Activated naive CD4-positive, alpha-beta T cell treated with anti-CD3 and anti-CD28 coated beads for 36 hours (primary cell): ENCODE measurements at regions not wholly inside any gene's neighbourhood (a gene's known extent, or its start where the extent isn't known, plus 50 kb on each side); places are given as distances from the start of the nearest gene placed in this dataset.

Experiments used
- CTCF ChIA-PET: fragments of 350-600 bp; sonication (Branson Sonifier 250); formaldehyde crosslinking; loops from one replicate; lab custom pipeline; 2021; ENCODE audit warnings: antibody characterized with exemption; lab: Charles Lee
- DNase-seq: peaks from one replicate; pipeline ENCODE4 v3.0.0-alpha.2; 2020
- H3K27ac Mint-ChIP-seq: one replicate; pipeline ENCODE4 v1.8.0; 2021; ENCODE audit warnings: mild to moderate bottlenecking, mixed read lengths
- H3K27me3 Mint-ChIP-seq: one replicate; pipeline ENCODE4 v1.8.0; 2021; ENCODE audit warnings: low read depth, mixed read lengths
- H3K36me3 Mint-ChIP-seq: one replicate; pipeline ENCODE4 v1.8.0; 2021; ENCODE audit warnings: low read depth, mixed read lengths
- H3K4me1 Mint-ChIP-seq: one replicate; pipeline ENCODE4 v1.8.0; 2021; ENCODE audit warnings: low read depth, mixed read lengths
- H3K4me3 Mint-ChIP-seq: one replicate; pipeline ENCODE4 v1.8.0; 2021; ENCODE audit warnings: mild to moderate bottlenecking, moderate library complexity, mixed read lengths
- H3K9me3 Mint-ChIP-seq: one replicate; pipeline ENCODE4 v1.8.0; 2021; ENCODE audit warnings: mixed read lengths
- intact Hi-C: fragments of 100-400 bp; cut with micrococcal nuclease; formaldehyde crosslinking; loops from one replicate; pipeline ENCODE4 v1.15.1; 2023

- intact Hi-C loops: no loop called here
- Mint-ChIP-seq H3K27ac (no peak overlapping the region), H3K36me3 (no peaks in the 10 kb centered on the region), H3K27me3 (no peaks in the 10 kb centered on the region), H3K4me3 (no peak overlapping the region), H3K4me1 (no peaks in the 10 kb centered on the region), H3K9me3 (no peaks in the 10 kb centered on the region)
- DNase-seq: no peak
- CTCF ChIA-PET: no interaction called here
These were observed 1023.4 kb upstream of the KLHL29 start for GRCh38 chr2:22361571-22361970.

- DNase-seq: peak; percentile 4
- no peaks in the 10 kb centered on the region for H3K4me1 Mint-ChIP-seq
- intact Hi-C loops: no loop called here
- no peak overlapping the region for H3K27ac Mint-ChIP-seq
- CTCF ChIA-PET: interaction anchor here (0.6 to 0.9 kb wide), 2 partner anchors 40 to 620 kb away, joined by 4 read pairs; no protein-coding TSS in a partner anchor
- no peaks in the 10 kb centered on the region for H3K36me3 Mint-ChIP-seq
- peaks cover 2% of the 10 kb centered on the region for H3K9me3 Mint-ChIP-seq
- no peak overlapping the region for H3K4me3 Mint-ChIP-seq
- no peaks in the 10 kb centered on the region for H3K27me3 Mint-ChIP-seq
These were observed 1009.9 kb upstream of the KLHL29 start for GRCh38 chr2:22375096-22375495.

DNA sequence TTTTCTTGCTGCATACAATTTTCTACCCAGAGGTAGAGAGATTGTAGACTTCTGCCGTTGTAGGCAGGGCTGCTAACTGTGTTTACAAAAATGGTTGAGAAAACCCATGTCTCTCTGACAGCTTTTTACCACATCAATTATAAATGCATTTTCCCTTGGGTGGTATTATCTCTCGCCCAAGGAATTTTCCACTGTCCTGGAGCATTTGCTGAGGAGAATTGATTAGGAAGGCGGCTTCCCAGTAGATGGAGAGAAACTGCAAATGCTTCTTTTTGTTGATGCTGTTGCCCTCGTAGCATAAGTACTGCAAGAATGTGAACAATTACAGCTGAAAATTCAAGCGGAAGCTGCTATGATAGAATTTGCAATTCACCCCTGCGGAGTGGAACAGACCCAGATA, 1007.7 kb upstream of the KLHL29 start:
- intact Hi-C loops: no loop called here
- Mint-ChIP-seq H3K4me3 (no peak overlapping the region), H3K27me3 (no peaks in the 10 kb centered on the region), H3K9me3 (peaks cover 4% of the 10 kb centered on the region), H3K4me1 (no peaks in the 10 kb centered on the region), H3K27ac (no peak overlapping the region), H3K36me3 (no peaks in the 10 kb centered on the region)
- DNase-seq: no peak
- CTCF ChIA-PET: no interaction called here

- Mint-ChIP-seq H3K9me3 (peaks cover 2% of the 10 kb centered on the region), H3K4me1 (no peaks in the 10 kb centered on the region), H3K27me3 (no peaks in the 10 kb centered on the region), H3K36me3 (no peaks in the 10 kb centered on the region), H3K27ac (no peak overlapping the region), H3K4me3 (no peak overlapping the region)
- intact Hi-C loops: no loop called here
- CTCF ChIA-PET: no interaction called here
- DNase-seq: no peak
These were observed 1002.4 kb upstream of the KLHL29 start for GRCh38 chr2:22382479-22383169.

DNA sequence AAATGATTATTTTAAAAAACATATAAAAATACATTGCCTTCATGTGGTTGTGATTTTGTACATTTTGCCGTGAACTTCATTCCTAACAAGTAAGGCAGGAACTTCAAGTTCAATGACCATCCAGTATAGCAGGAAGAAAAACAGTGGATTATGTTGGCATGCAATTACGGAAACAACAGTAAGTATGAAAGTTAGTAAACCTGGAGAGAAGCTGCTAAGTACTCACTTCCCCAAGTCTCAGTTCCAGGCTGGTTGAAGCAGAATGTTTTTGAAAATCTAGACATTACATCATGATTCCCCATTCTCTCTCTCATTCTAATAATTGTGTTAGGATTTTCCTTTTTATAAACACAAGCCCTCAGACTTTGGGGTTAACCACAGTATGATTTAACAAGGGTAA, 987.1 kb upstream of the KLHL29 start:
- intact Hi-C loops: no loop called here
- no peaks in the 10 kb centered on the region for H3K9me3 Mint-ChIP-seq
- CTCF ChIA-PET: no interaction called here
- H3K27me3 Mint-ChIP-seq: no peaks in the 10 kb centered on the region
- no peak for DNase-seq
- no peaks in the 10 kb centered on the region for H3K36me3 Mint-ChIP-seq
- H3K4me1 Mint-ChIP-seq: no peaks in the 10 kb centered on the region
- H3K4me3 Mint-ChIP-seq: no peak overlapping the region
- H3K27ac Mint-ChIP-seq: no peak overlapping the region

DNA sequence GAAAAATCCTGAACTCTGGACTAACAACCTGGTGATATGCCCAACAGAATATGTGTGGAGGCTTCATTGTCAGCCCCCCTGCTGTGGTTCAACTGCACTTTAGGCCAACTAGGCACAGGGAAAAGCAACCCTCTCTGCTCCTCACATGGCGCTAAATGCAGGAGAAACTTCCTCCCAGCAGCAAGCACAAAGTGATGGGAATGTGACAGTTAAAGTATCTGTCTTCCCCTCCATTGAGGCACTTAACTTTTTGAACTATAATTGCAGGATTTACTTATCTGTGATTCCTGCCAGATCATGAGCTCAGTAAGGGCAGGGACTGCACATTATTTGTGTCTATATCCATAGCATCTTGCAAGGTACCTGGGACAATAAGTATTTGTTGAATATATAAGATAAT, 981.2 kb upstream of the KLHL29 start:
- no peak for DNase-seq
- no peaks in the 10 kb centered on the region for H3K4me1 Mint-ChIP-seq
- CTCF ChIA-PET: no interaction called here
- no peak overlapping the region for H3K27ac Mint-ChIP-seq
- peaks cover 3% of the 10 kb centered on the region for H3K9me3 Mint-ChIP-seq
- no peaks in the 10 kb centered on the region for H3K36me3 Mint-ChIP-seq
- intact Hi-C loops: no loop called here
- no peak overlapping the region for H3K4me3 Mint-ChIP-seq
- no peaks in the 10 kb centered on the region for H3K27me3 Mint-ChIP-seq

DNA sequence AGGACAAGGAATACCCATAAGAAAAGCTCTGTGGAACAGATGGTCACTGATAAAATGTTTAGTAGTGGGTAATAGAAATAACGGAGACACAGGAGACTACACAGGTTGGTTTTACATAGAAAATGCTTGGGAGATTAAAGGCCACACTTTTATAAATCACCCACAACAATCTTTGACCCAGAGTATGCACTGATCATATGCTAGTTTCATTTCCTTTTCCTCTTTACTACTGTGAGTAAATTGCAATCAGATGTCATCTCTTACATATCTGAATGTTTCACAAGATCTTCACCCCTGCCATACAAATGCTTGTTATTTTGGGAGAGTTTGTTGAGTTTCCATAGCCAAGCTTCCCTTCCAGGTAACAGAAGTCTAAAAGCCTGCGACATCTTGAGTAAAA, 978.4 kb upstream of the KLHL29 start:
- H3K27me3 Mint-ChIP-seq: no peaks in the 10 kb centered on the region
- CTCF ChIA-PET: no interaction called here
- H3K4me3 Mint-ChIP-seq: no peak overlapping the region
- H3K4me1 Mint-ChIP-seq: no peaks in the 10 kb centered on the region
- intact Hi-C loops: no loop called here
- no peak overlapping the region for H3K27ac Mint-ChIP-seq
- no peaks in the 10 kb centered on the region for H3K36me3 Mint-ChIP-seq
- no peak for DNase-seq
- H3K9me3 Mint-ChIP-seq: peaks cover 3% of the 10 kb centered on the region

DNA sequence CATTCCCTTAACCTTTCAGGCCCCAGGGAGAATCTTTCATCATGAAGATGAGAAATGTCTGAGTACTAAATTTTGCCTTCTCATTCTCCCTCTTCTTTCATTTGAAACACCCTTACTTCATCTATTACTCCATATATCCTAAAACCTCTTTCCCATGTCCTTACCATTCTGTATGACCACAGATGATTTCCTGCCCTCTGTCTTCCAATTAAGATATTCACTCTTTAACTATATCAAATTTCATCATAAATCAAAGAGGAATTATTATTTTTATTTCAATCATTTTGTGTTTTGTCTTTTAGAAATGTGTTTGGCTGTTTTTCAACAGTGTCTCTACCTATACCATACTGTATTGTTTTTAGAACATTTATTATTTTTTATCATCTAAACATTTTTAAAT, 964.9 kb upstream of the KLHL29 start:
- Mint-ChIP-seq H3K4me3 (no peak overlapping the region), H3K4me1 (no peaks in the 10 kb centered on the region), H3K27ac (no peak overlapping the region), H3K36me3 (no peaks in the 10 kb centered on the region), H3K9me3 (peaks cover 7% of the 10 kb centered on the region), H3K27me3 (no peaks in the 10 kb centered on the region)
- CTCF ChIA-PET: no interaction called here
- no peak for DNase-seq
- intact Hi-C loops: no loop called here

- H3K36me3 Mint-ChIP-seq: no peaks in the 10 kb centered on the region
- peaks cover 3% of the 10 kb centered on the region for H3K9me3 Mint-ChIP-seq
- H3K4me3 Mint-ChIP-seq: no peak overlapping the region
- DNase-seq: no peak
- no peak overlapping the region for H3K27ac Mint-ChIP-seq
- no peaks in the 10 kb centered on the region for H3K27me3 Mint-ChIP-seq
- H3K4me1 Mint-ChIP-seq: no peaks in the 10 kb centered on the region
- intact Hi-C loops: no loop called here
- CTCF ChIA-PET: no interaction called here
These were observed 942.9 kb upstream of the KLHL29 start for GRCh38 chr2:22442051-22442450.

GRCh38 chr2:22444281-22444680, 940.7 kb upstream of the KLHL29 start:
- no peaks in the 10 kb centered on the region for H3K4me1 Mint-ChIP-seq
- peaks cover 2% of the 10 kb centered on the region for H3K9me3 Mint-ChIP-seq
- CTCF ChIA-PET: no interaction called here
- no peaks in the 10 kb centered on the region for H3K36me3 Mint-ChIP-seq
- no peak overlapping the region for H3K27ac Mint-ChIP-seq
- DNase-seq: no peak
- no peak overlapping the region for H3K4me3 Mint-ChIP-seq
- no peaks in the 10 kb centered on the region for H3K27me3 Mint-ChIP-seq
- intact Hi-C loops: no loop called here

DNA sequence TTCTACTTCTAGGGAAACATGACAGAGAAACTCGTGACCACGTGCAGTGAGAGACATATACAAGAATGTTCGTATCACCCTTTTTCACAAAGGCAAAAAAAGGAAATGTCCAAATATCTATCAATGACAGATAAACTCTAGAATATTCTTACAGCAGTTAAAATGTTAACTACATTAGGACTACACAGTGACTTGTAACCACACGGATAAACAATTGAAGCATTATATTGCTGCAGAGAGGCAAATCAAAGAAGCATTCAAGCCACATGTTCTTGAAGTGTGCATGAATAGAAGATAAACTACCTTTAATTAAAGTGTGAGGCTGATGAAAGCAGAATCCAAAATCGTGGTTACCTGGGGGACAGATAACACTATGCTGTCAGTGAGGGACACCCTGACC, 935.3 kb upstream of the KLHL29 start:
- CTCF ChIA-PET: no interaction called here
- Mint-ChIP-seq H3K27me3 (no peaks in the 10 kb centered on the region), H3K9me3 (peaks cover 7% of the 10 kb centered on the region)

GRCh38 chr2:22450831-22451230, 934.1 kb upstream of the KLHL29 start:
- Mint-ChIP-seq H3K27ac (no peak overlapping the region), H3K4me3 (no peak overlapping the region), H3K36me3 (no peaks in the 10 kb centered on the region), H3K9me3 (peaks cover 7% of the 10 kb centered on the region), H3K4me1 (no peaks in the 10 kb centered on the region), H3K27me3 (no peaks in the 10 kb centered on the region)
- CTCF ChIA-PET: no interaction called here
- DNase-seq: no peak
- intact Hi-C loops: no loop called here

More for the DNA sequence above, 935.3 kb upstream of the KLHL29 start:
- Mint-ChIP-seq H3K27ac (no peak overlapping the region), H3K36me3 (no peaks in the 10 kb centered on the region), H3K4me3 (no peak overlapping the region), H3K4me1 (no peaks in the 10 kb centered on the region)
- no peak for DNase-seq
- intact Hi-C loops: no loop called here

DNA sequence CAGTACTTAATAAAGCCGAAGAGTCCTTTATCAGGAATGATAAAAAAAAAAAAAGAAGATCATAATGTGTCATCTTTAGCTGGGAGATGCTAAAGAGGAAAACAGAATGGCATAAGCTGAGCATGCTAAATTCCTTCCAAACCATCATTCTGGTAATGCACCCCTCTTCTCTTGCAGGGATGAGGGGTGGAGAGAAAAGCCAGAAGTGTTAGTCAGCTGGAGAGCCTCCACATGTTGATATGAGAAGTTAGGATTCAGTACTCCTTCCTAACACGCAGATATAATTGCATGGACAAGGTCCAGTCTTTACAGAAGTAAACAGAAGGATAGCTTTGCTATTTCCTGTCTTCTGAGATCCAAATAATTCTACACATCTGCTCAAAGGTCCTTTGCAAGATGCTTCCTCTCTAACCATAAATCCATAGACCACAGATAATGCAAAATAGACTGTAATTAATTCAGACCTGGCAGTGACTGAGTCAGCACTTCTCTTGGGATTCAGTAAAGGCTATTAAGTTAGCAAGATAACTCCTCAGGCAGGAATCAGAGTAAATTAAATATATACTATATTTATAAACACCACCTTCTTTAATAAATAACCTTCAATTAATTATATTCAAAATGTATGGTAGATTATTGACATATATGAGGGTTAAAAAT, 930.0 kb upstream of the KLHL29 start:
- Mint-ChIP-seq H3K4me1 (no peaks in the 10 kb centered on the region), H3K4me3 (no peak overlapping the region), H3K27me3 (no peaks in the 10 kb centered on the region), H3K27ac (no peak overlapping the region), H3K36me3 (no peaks in the 10 kb centered on the region), H3K9me3 (peaks cover 7% of the 10 kb centered on the region)
- intact Hi-C loops: no loop called here
- DNase-seq: no peak
- CTCF ChIA-PET: no interaction called here
